Forelimb muscle (tissue), 1 donor: ENCODE measurements at regions not wholly inside any gene's neighbourhood (a gene's known extent, or its start where the extent isn't known, plus 50 kb on each side); places are given as distances from the start of the nearest gene placed in this dataset.
"Not testable (repeated sequence)": the region's sequence is repeated elsewhere in the genome, so short reads cannot be mapped to it uniquely, and the experiment has no call there.

ENCODE experiments used
- DNase-seq: peaks from one replicate; pipeline ENCODE4 v3.0.0-alpha.2; 2013; ENCODE audit warnings: low read depth

DNA sequence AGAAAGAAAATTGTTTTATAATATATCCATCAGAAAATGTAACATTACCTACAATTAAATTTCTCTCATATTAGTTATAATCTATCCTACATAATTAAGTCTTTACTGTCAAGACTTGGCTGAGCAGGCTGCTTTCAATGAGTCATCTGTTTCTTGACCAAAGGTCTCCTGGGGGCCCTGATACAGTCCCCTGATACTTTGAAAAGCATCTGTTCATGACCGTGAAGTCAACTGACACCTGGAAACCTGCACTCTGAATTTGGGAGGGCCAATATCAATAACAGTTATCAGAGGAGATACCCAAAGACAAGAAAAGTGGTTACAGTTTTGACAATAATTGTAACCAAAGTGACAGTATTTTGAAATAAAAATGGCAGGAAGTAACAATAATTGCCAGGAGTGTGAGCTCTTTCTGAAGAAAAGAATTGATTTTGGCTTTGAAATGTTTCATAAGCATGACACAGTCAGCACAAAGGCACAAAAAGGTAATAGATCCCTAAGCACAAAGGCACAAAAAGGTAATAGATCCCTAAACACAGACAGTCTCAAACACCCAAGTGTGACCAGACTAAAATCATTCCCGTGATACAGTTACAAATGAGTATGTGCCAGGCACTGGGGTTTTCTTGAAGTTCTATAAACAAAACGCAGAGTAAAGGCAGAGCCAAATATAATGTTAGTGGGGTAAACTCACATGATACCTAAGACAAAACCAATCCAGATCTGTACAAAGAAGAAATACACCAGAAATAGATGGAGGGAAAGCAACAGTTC is 260.7 kb downstream of the PLOD2 start:
- DNase-seq = no peak

DNA sequence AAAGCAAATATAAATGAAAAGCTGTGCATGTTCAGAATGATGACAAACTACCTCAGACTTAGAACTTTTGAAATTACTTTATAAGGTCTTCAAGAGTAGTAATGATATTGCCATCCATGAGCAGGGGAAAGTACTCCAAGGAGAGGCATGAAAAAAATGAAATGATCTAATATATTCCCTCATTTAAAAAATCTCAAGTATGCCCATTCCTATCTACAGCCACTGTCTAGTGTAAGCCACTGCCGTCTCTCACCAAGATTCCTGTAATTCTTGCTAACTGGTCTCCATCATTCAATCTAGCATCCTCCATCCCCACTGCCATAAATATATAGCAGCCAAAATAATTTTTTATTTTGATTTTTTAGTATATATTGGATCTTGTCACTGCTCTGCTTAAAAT is 258.8 kb downstream of the PLOD2 start:
- DNase-seq = no peak

DNA sequence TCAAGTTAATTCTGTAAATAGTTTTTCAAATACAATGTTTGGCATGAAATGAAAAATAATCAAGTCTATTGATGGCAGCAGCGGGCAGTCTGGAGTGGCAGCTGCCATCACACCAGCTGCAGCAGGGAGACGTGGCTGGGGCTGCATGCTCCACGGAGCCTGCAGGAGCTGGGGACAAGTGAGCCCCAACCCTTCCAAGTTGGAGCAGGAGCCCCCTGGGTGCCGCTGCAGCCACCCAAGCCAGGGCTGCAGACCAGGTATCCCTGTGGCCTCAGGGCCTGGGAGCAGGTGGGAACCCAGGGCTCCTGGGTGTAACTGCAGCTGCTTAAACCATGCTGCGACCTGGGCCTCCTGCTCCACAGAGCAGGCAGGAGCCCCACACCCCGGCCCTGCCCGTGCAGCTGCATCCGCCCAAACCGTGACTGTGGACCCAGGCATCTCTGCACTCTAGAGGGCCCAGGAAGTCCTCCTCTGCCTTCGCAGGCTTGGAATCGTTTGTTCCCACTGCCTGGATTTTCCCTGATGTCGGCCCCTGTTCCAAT is 257.4 kb downstream of the PLOD2 start:
- DNase-seq = no peak

DNA sequence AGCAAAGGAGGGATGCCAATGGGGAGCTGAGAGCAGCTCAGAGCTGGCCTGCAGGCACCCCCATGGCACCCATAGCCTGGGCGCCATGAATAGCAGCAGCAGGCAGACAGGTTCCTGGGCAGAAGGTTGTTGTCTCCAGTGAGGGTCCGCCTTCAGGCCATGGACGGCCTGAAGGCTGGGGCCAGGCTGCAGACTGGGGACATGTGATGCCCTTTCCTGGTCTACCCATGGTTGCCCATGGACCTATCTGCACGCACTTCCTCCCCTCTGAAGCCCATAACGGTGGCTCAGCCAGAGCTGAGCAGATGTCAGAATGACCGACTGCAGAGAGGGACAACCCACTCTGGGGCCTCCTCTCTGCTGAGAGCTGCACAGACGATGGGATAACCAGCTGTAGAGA is 256.8 kb downstream of the PLOD2 start:
- no peak for DNase-seq

DNA sequence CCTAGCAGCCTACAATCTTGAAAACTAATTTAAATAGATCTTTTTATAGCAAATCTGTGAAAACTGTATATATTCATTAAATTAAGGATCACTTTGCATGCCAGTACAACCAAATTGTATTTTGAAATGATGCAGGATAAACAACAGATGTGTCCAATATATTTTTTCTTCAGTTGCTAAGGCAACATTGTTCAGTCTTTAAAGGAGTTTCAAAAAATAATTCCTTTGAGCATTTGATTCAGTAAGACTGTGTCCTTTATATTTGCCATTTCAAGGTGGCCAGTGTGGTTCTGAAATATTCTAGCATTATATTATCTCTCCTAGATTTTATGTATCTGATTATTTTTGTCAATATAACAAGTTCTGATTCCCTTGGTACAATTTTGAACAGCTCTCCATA is 254.7 kb downstream of the PLOD2 start:
- peak; percentile 41 for DNase-seq

DNA sequence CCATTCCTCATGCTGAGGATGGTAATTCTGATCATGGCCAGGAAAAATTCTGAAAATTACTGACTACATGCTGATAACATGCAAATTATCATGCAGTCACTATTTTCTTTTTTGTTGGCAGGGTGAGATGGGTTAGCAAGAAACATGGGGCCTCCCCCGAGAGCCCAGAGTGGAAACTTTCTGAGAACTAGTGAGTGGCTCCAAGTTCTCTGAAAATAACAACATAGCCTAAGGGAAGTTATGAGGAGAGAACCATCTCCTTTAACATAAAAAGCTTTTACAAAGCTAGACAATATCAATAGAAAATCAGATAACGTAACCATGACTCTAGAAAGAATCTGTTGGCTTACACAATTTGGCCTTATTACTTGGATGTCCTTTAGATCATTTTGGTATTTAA is 254.2 kb downstream of the PLOD2 start:
- DNase-seq = peak; percentile 68

DNA sequence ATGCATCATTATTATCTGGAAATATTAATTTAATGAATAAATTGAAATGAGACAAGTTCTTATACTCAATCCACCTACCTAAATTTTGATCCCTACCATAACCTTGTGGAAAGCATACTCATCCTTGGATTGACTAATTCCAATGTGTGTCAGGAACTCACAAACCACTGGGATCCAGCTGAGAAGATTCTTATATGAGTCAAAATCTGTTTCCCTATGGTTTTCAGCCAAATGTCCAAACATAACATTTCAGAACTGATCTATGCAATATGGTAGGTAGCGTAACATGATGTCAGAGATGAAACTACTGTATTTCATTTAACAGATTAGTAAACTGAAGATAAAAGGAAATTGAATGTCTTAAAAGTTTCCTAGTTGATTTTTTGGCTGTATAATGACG is 250.0 kb downstream of the PLOD2 start:
- DNase-seq = no peak

DNA sequence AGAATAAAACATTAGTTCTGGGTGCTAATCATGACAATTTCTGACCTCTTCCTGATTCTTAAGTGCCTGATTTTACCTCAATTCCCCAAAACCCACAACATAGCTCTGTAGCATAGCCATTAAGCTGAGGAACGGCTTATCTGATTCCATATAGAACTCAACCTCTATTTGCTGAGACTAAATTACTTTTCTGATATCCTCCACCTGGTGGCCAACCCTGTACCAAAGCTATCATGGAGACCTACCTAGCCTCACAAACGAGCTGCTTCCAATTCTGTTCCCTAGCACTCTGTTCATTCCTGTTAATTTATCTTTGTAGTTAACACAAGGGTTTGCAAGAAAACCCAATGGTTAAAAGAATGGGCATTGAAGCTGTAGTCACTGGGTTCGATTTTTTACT is 245.2 kb downstream of the PLOD2 start:
- DNase-seq = no peak

DNA sequence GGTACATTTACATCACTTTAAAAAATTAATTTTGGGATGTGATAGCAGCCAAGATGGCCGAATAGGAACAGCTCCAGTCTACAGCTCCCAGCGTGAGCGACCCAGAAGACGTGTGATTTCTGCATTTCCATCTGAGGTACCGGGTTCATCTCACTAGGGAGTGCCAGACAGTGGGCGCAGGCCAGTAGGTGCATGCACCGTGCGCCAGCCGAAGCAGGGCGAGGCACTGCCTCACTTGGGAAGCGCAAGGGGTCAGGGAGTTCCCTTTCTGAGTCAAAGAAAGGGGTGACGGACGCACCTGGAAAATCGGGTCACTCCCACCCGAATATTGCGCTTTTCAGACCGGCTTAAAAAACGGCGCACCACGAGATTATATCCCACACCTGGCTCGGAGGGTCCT is 233.2 kb downstream of the PLOD2 start:
- not testable (repeated sequence) for DNase-seq

DNA sequence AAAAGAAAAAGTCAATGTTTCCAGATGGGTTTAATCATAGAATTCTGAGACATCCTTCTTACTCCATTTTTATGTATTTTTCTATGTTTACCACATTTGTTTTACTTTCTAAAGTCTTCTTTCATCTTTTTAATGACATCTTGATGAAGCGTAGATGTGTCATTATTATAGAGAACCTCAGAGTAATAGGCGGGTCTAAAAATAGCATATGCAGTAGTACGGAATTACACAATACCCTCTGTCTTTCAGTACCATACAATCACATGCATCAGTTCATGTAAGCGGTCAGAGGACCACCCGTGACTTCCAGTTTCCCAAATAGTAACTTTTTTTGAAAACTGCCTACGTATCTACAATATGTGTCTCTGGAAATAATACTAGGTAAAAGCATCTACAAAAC is 224.0 kb downstream of the PLOD2 start:
- DNase-seq = no peak

DNA sequence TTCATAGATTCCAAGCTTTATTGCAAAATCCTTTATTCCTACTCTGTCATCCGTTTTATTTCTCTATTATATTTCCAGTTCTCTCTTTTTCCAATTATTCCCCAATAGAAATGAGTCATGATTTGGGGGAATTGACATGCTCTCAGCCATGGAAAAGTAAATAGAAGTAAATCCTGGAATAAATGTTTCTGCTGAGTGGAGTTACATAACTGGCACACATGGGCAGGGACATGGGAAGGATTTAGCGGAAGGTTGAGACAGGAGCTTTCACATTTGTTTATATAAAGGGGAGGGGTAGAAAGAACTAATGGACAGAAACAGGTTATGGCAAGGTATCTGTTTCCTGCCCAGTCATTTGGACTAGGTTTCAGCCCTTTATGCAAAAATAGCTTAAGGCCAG is 221.6 kb downstream of the PLOD2 start:
- no peak for DNase-seq

DNA sequence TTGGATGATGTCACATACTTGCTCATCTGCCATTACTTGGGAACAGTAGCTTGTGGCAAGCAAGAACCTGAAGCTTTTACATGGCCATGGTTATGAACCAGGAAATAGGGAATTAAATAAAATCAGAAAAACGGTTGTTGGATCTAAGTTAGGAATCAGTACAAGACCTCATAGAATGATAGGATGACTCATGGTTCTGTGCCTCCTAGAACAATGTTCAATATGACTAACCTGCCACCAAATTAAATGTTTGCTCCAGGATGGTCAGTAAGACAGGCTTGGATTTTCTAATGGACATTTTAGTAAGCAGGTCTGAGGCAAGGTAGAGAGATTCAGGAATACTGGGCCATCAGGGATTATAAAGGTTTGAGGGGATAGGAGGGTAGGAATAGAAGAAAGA is 218.9 kb downstream of the PLOD2 start:
- no peak for DNase-seq

DNA sequence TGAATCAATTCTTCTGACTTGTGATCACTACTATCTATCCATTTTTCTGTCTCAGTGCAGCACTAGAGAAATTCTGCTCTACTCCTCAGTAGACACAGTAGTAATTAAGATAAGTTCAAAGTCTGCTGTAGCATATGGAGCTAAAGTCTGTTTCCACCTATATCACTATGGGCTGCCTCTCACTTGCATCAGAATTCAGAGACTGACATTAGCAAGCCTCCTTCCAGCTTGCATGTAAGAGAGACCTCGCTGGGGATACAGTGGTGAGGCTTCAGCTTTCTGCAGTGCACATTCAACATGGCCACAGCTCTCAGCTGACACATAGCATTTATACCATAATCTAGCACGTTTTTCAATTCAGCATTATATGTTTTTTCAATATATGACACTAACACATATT is 217.0 kb downstream of the PLOD2 start:
- DNase-seq = no peak

DNA sequence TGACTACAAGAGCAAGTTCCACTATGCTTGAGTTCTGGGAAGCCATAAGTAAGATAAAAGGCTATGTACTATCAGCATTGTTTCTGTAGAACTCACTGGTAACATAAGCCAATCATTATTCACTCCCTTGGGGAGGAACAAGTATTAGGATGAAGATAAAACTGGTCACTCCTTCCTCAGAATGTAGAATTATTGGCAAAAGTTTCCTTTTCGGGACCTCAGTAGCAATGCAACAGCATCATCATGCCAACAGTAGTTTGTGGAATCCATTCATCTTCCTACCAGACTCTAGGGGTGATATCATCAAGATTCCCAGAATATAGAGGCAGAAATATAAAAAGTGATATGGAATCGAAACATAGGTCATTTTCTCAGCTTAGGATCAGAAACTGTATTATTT is 209.5 kb downstream of the PLOD2 start:
- no peak for DNase-seq

DNA sequence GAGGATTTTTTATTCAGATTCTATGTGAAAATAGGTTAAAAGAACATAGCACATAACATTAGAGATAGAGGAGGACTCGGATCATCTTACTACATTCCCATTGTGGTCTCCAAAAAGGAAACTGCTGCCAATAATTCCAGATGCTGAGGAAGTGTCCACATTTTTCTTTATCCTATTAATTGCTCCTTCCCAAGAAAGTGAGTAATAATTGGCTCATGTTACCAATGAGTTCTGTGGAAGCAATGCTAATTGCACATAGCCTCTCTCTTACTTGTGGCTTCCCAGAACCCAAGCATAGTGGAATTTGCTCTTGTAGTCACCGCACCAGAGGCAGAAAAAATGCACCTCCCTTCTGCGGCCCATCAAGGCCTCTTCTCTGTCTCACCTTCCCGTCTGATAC is 208.4 kb downstream of the PLOD2 start:
- DNase-seq = peak; percentile 50

DNA sequence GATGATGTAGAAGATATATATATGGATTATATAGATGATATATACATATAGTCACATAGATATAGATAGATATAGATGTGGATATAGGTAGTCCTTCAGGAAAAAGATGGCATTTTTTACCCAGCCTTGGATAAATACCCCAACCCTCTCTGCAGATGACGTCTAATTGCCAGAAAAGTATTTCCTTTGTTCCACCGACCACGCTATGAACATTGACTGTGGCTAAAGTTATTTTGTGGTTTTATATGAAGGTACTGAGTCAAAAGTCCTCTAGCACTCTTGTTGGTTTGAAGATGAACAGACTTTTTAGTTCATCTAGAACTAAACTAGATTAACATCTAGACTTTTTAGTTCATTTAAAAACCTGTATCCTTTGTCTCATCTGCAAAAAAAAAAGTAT is 207.7 kb downstream of the PLOD2 start:
- DNase-seq = no peak

DNA sequence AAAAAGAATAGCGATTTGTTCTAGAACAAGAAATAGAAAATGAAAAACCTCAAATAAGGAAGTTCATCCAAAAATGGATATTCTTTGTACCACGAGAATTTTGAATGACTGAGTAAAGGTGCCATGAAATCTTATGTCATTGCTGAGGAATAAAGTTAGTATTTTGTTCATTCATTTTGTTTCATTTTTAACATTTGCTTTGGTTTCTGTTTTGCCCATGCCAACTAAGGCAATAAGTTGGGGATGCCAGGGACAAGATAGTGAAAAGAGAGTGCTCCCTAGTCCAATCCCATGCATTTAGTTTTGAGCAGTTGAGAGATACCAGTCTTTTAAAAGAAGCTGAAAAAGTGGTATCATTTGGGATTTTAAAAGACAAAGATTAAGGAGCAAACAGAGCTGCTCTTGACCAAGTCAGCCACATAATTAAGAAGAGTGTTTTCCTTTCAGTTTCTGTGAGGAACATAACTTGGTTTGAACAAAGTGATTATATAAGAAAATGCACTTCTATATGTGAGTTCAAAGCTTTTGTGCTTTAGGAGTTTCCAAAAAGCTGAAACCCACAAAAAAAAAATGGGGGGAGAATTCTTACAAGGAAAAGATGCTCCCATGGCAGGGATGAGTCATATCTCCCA is 201.4 kb downstream of the PLOD2 start:
- DNase-seq = no peak

DNA sequence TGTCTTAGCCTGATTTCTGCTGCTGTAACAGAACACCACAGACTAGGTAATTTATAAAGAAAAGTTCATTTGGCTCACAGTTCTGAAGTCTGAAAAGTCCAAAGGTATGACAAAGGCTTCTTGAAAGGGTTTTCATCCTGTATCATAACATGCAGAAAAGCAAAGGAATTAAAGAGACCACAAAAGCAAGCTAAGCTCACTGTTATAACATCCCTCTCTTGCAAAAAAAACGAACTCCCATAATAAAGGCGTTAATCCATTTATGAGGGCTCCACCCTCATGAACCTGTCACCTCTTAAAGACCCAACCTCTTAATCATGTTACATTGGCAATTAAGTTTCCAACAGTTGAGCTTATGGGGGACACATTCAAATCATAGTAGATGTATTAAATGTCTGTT is 197.9 kb downstream of the PLOD2 start:
- no peak for DNase-seq

DNA sequence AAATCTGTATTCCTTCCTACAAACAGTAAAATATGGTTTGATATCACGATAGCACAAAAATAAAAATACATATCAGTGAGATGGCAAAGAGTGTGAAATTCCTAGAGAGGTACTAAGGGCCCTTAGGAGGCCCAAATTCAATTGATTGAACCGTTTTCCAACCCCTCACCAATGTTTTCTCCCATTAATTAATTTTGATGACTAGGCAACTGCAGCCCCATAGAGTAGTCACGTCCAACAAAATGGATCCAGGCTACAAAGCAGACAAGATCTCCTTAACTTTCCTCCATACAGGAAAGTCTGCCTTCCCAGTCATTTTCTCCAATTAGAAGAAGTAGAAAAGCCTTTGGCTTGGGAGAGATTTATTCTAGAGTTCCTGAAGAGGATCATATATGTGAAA is 193.9 kb downstream of the PLOD2 start:
- no peak for DNase-seq

DNA sequence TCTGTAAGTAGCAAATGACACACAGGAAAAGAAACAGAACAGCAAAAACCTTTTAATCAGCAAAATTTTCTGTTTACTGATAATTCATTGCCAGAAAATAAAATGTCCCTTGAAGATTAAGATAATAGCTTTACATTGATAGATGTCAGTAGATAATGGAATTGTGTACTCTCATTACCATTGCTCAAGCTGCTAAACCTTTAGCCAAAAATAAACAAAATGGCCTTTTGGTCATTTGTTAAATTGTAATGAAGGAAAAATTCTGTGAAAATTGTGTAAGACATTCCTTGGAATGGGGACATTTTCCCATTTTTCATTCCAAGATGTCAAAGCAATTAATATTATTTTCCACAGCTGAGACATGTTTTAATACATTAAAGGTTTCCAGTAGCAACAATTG is 189.8 kb downstream of the PLOD2 start:
- DNase-seq = no peak

DNA sequence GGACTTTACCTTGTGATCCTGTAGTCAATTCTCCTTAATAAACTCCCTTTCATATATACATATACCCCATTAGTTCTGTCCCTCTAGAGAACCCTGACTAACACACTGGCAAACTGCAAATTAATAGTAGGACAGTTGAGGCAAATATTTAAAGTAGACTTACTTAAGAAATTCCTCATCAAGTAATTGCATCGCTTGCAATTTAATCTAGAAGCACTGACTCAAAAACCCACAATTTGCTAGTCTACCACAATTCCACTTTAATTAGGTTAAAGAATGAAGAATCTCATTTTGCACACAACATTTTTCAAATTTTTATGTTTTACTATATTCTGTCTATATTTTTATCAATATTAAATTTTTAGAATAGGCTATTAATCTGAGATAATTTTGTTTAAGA is 188.1 kb downstream of the PLOD2 start:
- DNase-seq = no peak

DNA sequence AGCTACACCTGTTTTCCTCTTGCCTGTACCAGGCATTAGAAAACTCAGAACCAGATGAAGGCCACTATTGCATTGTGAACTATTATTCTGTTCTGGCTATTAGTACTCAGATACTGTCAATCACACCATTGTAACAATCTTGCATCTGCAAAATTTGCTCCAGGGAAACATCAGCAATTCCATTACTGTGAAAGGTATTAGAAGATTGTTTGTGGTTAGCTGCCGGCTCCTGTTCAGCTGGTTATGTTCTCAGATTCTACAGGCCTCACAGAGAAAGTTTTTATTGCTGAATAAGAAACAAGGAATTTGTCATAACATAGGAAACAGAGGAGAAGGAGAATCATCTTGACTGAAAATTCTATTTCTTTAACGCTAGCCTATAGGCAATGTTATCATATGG is 179.9 kb downstream of the PLOD2 start:
- no peak for DNase-seq

DNA sequence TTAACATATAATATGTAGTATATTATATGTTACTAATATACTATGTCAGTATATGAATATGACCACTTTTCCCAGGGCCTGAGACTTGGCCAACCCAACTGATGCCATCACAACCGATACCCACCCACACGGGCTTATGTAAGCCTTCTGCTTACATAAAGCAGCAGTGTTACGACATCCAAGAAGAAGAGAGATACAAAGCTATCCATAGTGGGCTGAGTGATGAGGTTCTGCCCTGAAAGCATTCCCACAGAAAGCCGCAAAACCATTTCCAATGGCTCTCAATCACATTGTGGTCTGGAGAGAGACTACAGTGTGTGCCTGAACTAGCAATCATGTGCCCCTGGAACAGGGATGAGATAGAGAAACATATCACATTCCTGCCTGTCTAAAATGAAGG is 177.9 kb downstream of the PLOD2 start:
- DNase-seq = no peak
